ENCODE measurements at regions not wholly inside any gene's neighbourhood (a gene's known extent, or its start where the extent isn't known, plus 50 kb on each side); places are given as distances from the start of the nearest gene placed in this dataset.

GRCh38 chr2:60371219-60371618, 182.2 kb downstream of the BCL11A start:
- Histone ChIP-seq H4K20me1 (ENCODE audit: insufficient read depth) (no peaks in the 10 kb centered on the region), H3K4me2 (ENCODE audit: low read length) (no peak overlapping the region), H3K9me3 (ENCODE audit: low read length) (no peaks in the 10 kb centered on the region), H3F3A (ENCODE audit: insufficient read depth, low read length, poor library complexity, severe bottlenecking) (no peaks in the 10 kb centered on the region), H2AFZ (ENCODE audit: low read depth, low read length) (no peak overlapping the region), H3K79me2 (replicated peaks; ENCODE audit: insufficient read depth, low read length) (no peaks in the 10 kb centered on the region), H3K36me3 (ENCODE audit: insufficient read depth, low read length) (no peaks in the 10 kb centered on the region), H3K4me3 (ENCODE audit: low read length) (no peak overlapping the region), H3K9ac (ENCODE audit: low read length) (no peak overlapping the region), H3K9me2 (ENCODE audit: insufficient read depth, low read length) (no peaks in the 10 kb centered on the region), H3K27ac (ENCODE audit: low read length) (no peak overlapping the region), H3K27me3 (ENCODE audit: insufficient read depth, low read depth, low read length) (no peaks in the 10 kb centered on the region)
- TF ChIP-seq SMC3 (conservative IDR thresholded peaks at IDR 0.05; ENCODE audit: poor library complexity) (no peak), CTCF (IDR thresholded peaks at IDR 0.05; ENCODE audit: poor library complexity, severe bottlenecking) (no peak), TAF1 (IDR thresholded peaks at IDR 0.05; ENCODE audit: low read depth) (no peak), POLR2AphosphoS5 (IDR thresholded peaks at IDR 0.05) (no peak), EP300 (conservative IDR thresholded peaks at IDR 0.05; ENCODE audit: poor library complexity, severe bottlenecking) (no peak), REST (IDR thresholded peaks at IDR 0.05; ENCODE audit: borderline replicate concordance) (no peak), RAD21 (conservative IDR thresholded peaks at IDR 0.05) (no peak)

GRCh38 chr2:60370814-60371213, 182.6 kb downstream of the BCL11A start:
- Histone ChIP-seq H3F3A (ENCODE audit: insufficient read depth, low read length, poor library complexity, severe bottlenecking) (no peaks in the 10 kb centered on the region), H3K27me3 (ENCODE audit: insufficient read depth, low read depth, low read length) (no peaks in the 10 kb centered on the region), H3K79me2 (replicated peaks; ENCODE audit: insufficient read depth, low read length) (no peaks in the 10 kb centered on the region), H3K27ac (ENCODE audit: low read length) (no peak overlapping the region), H3K36me3 (ENCODE audit: insufficient read depth, low read length) (no peaks in the 10 kb centered on the region), H3K9ac (ENCODE audit: low read length) (no peak overlapping the region), H2AFZ (ENCODE audit: low read depth, low read length) (no peak overlapping the region), H3K4me2 (ENCODE audit: low read length) (no peak overlapping the region), H3K9me3 (ENCODE audit: low read length) (no peaks in the 10 kb centered on the region), H3K4me3 (ENCODE audit: low read length) (no peak overlapping the region), H3K9me2 (ENCODE audit: insufficient read depth, low read length) (no peaks in the 10 kb centered on the region), H4K20me1 (ENCODE audit: insufficient read depth) (no peaks in the 10 kb centered on the region)
- TF ChIP-seq EP300 (conservative IDR thresholded peaks at IDR 0.05; ENCODE audit: poor library complexity, severe bottlenecking) (no peak), SMC3 (conservative IDR thresholded peaks at IDR 0.05; ENCODE audit: poor library complexity) (no peak), EZH2 (IDR thresholded peaks at IDR 0.05; ENCODE audit: borderline replicate concordance, insufficient read depth, low read length, poor library complexity, severe bottlenecking) (no peak), POLR2AphosphoS5 (IDR thresholded peaks at IDR 0.05) (no peak), RAD21 (conservative IDR thresholded peaks at IDR 0.05) (no peak), CTCF (IDR thresholded peaks at IDR 0.05; ENCODE audit: poor library complexity, severe bottlenecking) (no peak), TAF1 (IDR thresholded peaks at IDR 0.05; ENCODE audit: low read depth) (no peak), REST (IDR thresholded peaks at IDR 0.05; ENCODE audit: borderline replicate concordance) (no peak), MXI1 (conservative IDR thresholded peaks at IDR 0.05; ENCODE audit: poor library complexity, severe bottlenecking) (no peak)
